DND-41 (cell line): ENCODE measurements at regions not wholly inside any gene's neighbourhood (a gene's known extent, or its start where the extent isn't known, plus 50 kb on each side); places are given as distances from the start of the nearest gene placed in this dataset.

ENCODE experiments used
- ATAC-seq: fragments of 200-7000 bp; cut with Tn5 transposase; 3 replicates; pipeline ENCODE4 v1.9.1; 2021; ENCODE audit warnings: low read depth; ENCODE audit not compliant: insufficient read depth
- DNase-seq: peaks from one replicate; pipeline ENCODE4 v3.0.0-alpha.2; 2020
- H2AFZ ChIP-seq: 2 replicates; pipeline ENCODE4 v1.6.0; 2012; ENCODE audit warnings: low read depth, low read length
- H3K27ac ChIP-seq: 2 replicates; pipeline ENCODE4 v1.5.1; 2012; ENCODE audit warnings: low read length, inconsistent platforms
- H3K27me3 ChIP-seq: fragments of 200-600 bp; sonication (generic); 2 replicates; pipeline ENCODE4 v1.6.0; 2012; ENCODE audit warnings: low read length, mild to moderate bottlenecking, inconsistent platforms; ENCODE audit not compliant: insufficient read depth, poor library complexity
- H3K36me3 ChIP-seq: 2 replicates; pipeline ENCODE4 v1.5.1; 2012; ENCODE audit warnings: low read length, inconsistent platforms; ENCODE audit not compliant: insufficient read depth
- H3K4me1 ChIP-seq: 2 replicates; pipeline ENCODE4 v1.5.1; 2012; ENCODE audit warnings: mild to moderate bottlenecking, low read length; ENCODE audit not compliant: insufficient read depth
- H3K4me2 ChIP-seq: 2 replicates; pipeline ENCODE4 v1.6.0; 2012; ENCODE audit warnings: mild to moderate bottlenecking, moderate library complexity, low read length, inconsistent platforms; ENCODE audit not compliant: insufficient read depth
- H3K4me3 ChIP-seq, 2 experiments: fragments of 200-600 bp in 1 of 2; shearing (Covaris generic) in 1 of 2; 2 replicates each; pipeline ENCODE4 v1.5.1; 2012 to 2016; ENCODE audit warnings: inconsistent platforms in 2 of 2, low read length in 2 of 2, mild to moderate bottlenecking in 2 of 2, low read depth in 1 of 2, moderate library complexity in 1 of 2
- H3K79me2 ChIP-seq: 2 replicates; pipeline ENCODE4 v1.6.0; 2012; ENCODE audit warnings: low read length, inconsistent platforms; ENCODE audit not compliant: insufficient read depth
- H3K9ac ChIP-seq: 2 replicates; pipeline ENCODE4 v1.6.0; 2012; ENCODE audit warnings: low read depth, mild to moderate bottlenecking, inconsistent platforms, low read length, moderate library complexity
- H3K9me3 ChIP-seq: 2 replicates; pipeline ENCODE4 v1.5.1; 2012; ENCODE audit warnings: low read length, moderate library complexity, mild to moderate bottlenecking, inconsistent platforms; ENCODE audit not compliant: insufficient read depth, severe bottlenecking
- H4K20me1 ChIP-seq: 2 replicates; pipeline ENCODE4 v1.6.0; 2012; ENCODE audit warnings: low read length; ENCODE audit not compliant: insufficient read depth
- EZH2 ChIP-seq: IDR thresholded peaks from 3 replicates; pipeline ENCODE4 v1.6.1; 2012; ENCODE audit warnings: borderline replicate concordance, low read depth, mild to moderate bottlenecking, moderate library complexity, low read length, inconsistent platforms; ENCODE audit not compliant: severe bottlenecking
- TF ChIP-seq, protein P1 (sequence below): IDR thresholded peaks from 2 replicates; pipeline ENCODE4 v1.5.1; 2012; ENCODE audit warnings: borderline replicate concordance, low read length, moderate library complexity, mild to moderate bottlenecking; ENCODE audit not compliant: poor library complexity, severe bottlenecking; ENCODE audit errors: extremely low read depth

GRCh38 chr18:5031216-5031615 is 165.8 kb downstream of the AKAIN1 start:
- H3K27ac ChIP-seq, result no peak overlapping the region
- no peaks in the 10 kb centered on the region for H3K9me3 ChIP-seq
- no peaks in the 10 kb centered on the region for H4K20me1 ChIP-seq
- ATAC-seq (no peak), DNase-seq (no peak)
- H3K79me2 ChIP-seq, result no peaks in the 10 kb centered on the region
- H3K4me2 ChIP-seq, result no peak overlapping the region
- TF ChIP-seq EZH2, result no peak
- no peak overlapping the region for H2AFZ ChIP-seq
- no peaks in the 10 kb centered on the region for H3K4me1 ChIP-seq
- H3K36me3 ChIP-seq, result no peaks in the 10 kb centered on the region
- H3K9ac ChIP-seq, result no peak overlapping the region
- H3K4me3 ChIP-seq, result no peak overlapping the region
- no peaks in the 10 kb centered on the region for H3K27me3 ChIP-seq

DNA sequence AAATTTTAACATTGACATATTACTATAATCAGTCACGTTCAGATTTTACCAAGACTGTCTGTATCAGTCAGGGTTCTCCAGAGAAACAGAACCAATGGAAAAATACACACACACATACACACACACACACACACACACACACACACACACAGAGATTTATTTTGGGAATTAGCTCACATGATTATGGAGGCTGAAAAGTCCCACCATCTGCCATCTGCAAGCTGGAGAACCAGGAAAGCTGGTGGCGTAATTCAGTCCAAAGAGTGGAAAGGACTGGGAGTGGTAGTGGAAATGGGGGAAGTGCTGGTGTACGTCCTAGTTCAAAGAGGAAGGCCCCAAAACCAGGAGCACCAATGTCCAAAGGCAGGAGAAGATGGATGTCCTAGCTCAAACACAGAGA is 166.4 kb downstream of the AKAIN1 start:
- H3K27ac ChIP-seq, result no peak overlapping the region
- TF ChIP-seq, protein P1, sequence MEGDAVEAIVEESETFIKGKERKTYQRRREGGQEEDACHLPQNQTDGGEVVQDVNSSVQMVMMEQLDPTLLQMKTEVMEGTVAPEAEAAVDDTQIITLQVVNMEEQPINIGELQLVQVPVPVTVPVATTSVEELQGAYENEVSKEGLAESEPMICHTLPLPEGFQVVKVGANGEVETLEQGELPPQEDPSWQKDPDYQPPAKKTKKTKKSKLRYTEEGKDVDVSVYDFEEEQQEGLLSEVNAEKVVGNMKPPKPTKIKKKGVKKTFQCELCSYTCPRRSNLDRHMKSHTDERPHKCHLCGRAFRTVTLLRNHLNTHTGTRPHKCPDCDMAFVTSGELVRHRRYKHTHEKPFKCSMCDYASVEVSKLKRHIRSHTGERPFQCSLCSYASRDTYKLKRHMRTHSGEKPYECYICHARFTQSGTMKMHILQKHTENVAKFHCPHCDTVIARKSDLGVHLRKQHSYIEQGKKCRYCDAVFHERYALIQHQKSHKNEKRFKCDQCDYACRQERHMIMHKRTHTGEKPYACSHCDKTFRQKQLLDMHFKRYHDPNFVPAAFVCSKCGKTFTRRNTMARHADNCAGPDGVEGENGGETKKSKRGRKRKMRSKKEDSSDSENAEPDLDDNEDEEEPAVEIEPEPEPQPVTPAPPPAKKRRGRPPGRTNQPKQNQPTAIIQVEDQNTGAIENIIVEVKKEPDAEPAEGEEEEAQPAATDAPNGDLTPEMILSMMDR, result no peak
- TF ChIP-seq EZH2, result no peak
- no peaks in the 10 kb centered on the region for H3K9me3 ChIP-seq
- ATAC-seq (no peak), DNase-seq (no peak)
- no peak overlapping the region for H3K4me3 ChIP-seq
- H3K36me3 ChIP-seq, result no peaks in the 10 kb centered on the region
- no peaks in the 10 kb centered on the region for H3K27me3 ChIP-seq
- no peak overlapping the region for H3K4me2 ChIP-seq
- no peak overlapping the region for H2AFZ ChIP-seq
- no peaks in the 10 kb centered on the region for H3K79me2 ChIP-seq
- H3K9ac ChIP-seq, result no peak overlapping the region
- H4K20me1 ChIP-seq, result no peaks in the 10 kb centered on the region
- no peaks in the 10 kb centered on the region for H3K4me1 ChIP-seq

DNA sequence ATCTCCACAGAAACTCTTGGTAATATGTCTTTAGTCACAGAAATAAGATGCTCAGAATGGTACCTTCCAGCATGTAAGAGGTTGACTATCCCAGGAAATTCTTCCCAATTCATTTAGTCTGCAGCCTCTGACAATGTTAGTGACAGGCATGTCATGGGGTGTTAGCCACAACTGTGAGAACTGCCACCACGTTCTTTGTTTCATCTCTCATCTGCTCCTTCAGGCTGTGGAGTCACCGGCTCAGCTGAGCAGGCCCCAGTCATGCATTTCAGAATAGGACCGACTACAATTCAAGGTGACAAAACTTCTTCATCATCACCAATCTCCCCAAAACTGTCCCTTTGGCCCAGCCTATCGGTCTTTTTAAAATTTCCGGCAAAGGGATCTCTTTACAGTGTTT is 167.5 kb downstream of the AKAIN1 start:
- H4K20me1 ChIP-seq, result no peaks in the 10 kb centered on the region
- no peak overlapping the region for H3K9ac ChIP-seq
- no peak for DNase-seq
- H3K79me2 ChIP-seq, result no peaks in the 10 kb centered on the region
- H3K9me3 ChIP-seq, result no peaks in the 10 kb centered on the region
- H3K4me2 ChIP-seq, result no peak overlapping the region
- no peak overlapping the region for H2AFZ ChIP-seq
- no peak overlapping the region for H3K4me3 ChIP-seq
- ATAC-seq, result no peak
- H3K36me3 ChIP-seq, result no peaks in the 10 kb centered on the region
- TF ChIP-seq, protein P1, result no peak
- TF ChIP-seq EZH2, result no peak
- H3K4me1 ChIP-seq, result no peaks in the 10 kb centered on the region
- H3K27ac ChIP-seq, result no peak overlapping the region
- no peaks in the 10 kb centered on the region for H3K27me3 ChIP-seq

DNA sequence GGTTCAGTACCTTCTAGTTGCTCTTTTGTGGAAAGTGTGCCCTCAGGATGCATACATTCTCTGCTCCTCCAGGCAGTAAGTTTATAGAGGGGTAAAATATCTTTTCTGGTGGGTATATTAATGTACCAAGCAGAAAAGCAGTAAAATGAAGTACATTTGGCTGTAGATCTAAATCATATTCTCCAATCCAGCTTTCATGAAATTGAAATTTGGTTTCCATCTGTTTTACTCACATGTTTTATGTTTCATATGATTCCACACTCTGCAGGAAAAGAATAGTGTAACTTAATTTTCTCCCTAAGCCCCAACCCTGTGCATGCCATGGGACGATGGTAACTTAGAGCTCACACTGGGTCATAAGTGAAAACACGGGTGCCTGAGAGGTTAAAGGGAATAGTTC is 172.3 kb downstream of the AKAIN1 start:
- Histone ChIP-seq H3K4me1 (no peaks in the 10 kb centered on the region), H4K20me1 (no peaks in the 10 kb centered on the region), H3K36me3 (no peaks in the 10 kb centered on the region), H2AFZ (no peak overlapping the region), H3K4me2 (no peak overlapping the region), H3K9ac (no peak overlapping the region), H3K9me3 (no peaks in the 10 kb centered on the region), H3K4me3 (no peak overlapping the region), H3K79me2 (no peaks in the 10 kb centered on the region), H3K27ac (no peak overlapping the region), H3K27me3 (no peaks in the 10 kb centered on the region)
- ATAC-seq (no peak), DNase-seq (no peak)
- TF ChIP-seq, protein P1, result no peak
- TF ChIP-seq EZH2, result no peak
